BLaER1 treated with 17β-estradiol and CSF1 and Interleukin-3, amounts not matched to agents 10 nM and 100 nM (cell line): ENCODE measurements at regions not wholly inside any gene's neighbourhood (a gene's known extent, or its start where the extent isn't known, plus 50 kb on each side); places are given as distances from the start of the nearest gene placed in this dataset.

Source experiments
- H3K27ac ChIP-seq, 11 experiments: shearing (Covaris generic); formaldehyde crosslinking; 2 replicates each; pipeline ENCODE4 v1.8.1; 2022
- H3K27me3 ChIP-seq, 11 experiments: shearing (Covaris generic); formaldehyde crosslinking; 2 replicates each; pipeline ENCODE4 v1.8.1; 2022
- H3K36me3 ChIP-seq, 11 experiments: shearing (Covaris generic); formaldehyde crosslinking; 2 replicates each; pipeline ENCODE4 v1.8.1; 2022
- H3K4me1 ChIP-seq, 10 experiments: shearing (Covaris generic); formaldehyde crosslinking; 2 replicates each; pipeline ENCODE4 v1.8.1; 2022
- H3K4me2 ChIP-seq, 11 experiments: shearing (Covaris generic); formaldehyde crosslinking; 2 replicates each; pipeline ENCODE4 v1.8.1; 2022
- H3K4me3 ChIP-seq, 10 experiments: shearing (Covaris generic); formaldehyde crosslinking; 2 replicates each; pipeline ENCODE4 v1.8.1; 2022
- H3K9ac ChIP-seq, 11 experiments: shearing (Covaris generic); formaldehyde crosslinking; 2 replicates each; pipeline ENCODE4 v1.8.1; 2022
- H3K9me3 ChIP-seq, 11 experiments: shearing (Covaris generic); formaldehyde crosslinking; replicated peaks in 1 of 11; 2 replicates each; pipeline ENCODE4 v1.8.1; 2022
- H4K20me1 ChIP-seq, 11 experiments: shearing (Covaris generic); formaldehyde crosslinking; 2 replicates each; pipeline ENCODE4 v1.8.1; 2022
- Cebpa-rat ChIP-seq, 11 experiments: shearing (Covaris generic); IDR thresholded peaks; 2 replicates each; pipeline ENCODE4 v1.8.1; 2022

DNA sequence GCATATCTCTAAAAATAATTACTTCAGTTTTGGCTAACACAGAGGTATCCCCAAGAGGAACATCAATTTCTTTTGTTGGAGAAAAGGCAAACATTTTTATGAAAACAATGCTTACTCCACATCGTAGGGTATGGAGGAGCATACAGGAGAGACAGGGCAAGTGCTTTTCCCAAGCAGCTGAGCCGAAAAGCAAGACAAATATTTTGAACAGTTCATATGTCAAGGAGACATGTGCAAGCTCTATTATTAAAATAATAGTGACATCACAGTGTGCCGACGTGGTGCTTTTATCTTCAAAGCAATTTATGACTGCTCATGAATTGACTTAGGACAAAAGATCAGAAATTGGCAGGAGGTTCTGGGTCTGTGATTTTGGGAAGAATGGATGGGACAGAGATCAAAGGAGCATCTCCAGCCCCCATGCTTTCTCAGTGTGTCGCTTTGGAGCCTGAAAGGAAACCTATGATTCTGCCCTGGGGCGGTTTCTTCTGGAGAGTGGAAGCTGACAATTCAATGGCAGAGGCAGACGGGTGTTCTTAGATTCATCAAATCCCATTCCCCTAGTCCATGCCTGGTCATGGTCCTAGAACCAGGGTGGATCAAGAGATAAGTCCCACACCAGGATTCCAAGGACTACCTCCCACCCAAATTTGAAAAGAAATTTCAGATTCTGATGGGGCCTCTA is 97.1 kb downstream of the JCAD start:
- Histone ChIP-seq H3K27ac (no peak overlapping the region), H3K27me3 (peaks cover 0 to 9% (median 0%) of the 10 kb centered on the region in 11 experiments; a peak in 2 of 22 replicates), H3K4me2 (no peak overlapping the region), H3K4me1 (peaks cover 9 to 41% (median 28%) of the 10 kb centered on the region in 10 experiments), H3K9me3 (no peaks in the 10 kb centered on the region), H3K36me3 (no peaks in the 10 kb centered on the region), H3K9ac (no peak overlapping the region), H3K4me3 (no peak overlapping the region), H4K20me1 (peaks cover 0 to 7% (median 0%) of the 10 kb centered on the region in 11 experiments; a peak in 1 of 22 replicates)
- TF ChIP-seq Cebpa-rat (IDR thresholded peaks at IDR 0.05): no peak

DNA sequence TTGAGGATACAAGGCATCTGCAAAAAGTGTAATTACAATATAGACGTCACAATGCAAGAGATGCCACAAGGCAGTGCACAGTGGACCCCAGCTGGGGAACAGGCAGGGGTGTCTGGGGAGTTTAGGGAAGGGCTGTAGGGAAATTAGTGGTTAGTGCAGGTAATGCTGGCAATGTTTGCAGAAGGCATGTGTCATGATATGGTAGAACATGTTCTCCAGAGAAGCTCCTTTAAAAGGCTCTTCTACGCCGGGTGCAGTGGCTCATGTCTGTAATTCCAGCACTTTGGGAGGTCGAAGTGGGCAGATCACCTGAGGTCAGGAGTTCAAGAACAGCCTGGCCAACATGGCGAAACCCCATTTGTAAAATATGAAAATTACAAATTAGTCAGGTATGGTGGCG is 98.0 kb downstream of the JCAD start:
- Histone ChIP-seq H3K36me3 (no peaks in the 10 kb centered on the region), H3K9ac (no peak overlapping the region), H3K27me3 (peaks cover 0 to 9% (median 0%) of the 10 kb centered on the region in 11 experiments; a peak in 2 of 22 replicates), H3K4me2 (peak overlapping the region in 7 of 11 experiments; percentile 9 to 44 (median 25); a peak in 7 of 22 replicates), H3K4me3 (no peak overlapping the region), H3K27ac (no peak overlapping the region), H3K4me1 (peaks cover 10 to 50% (median 35%) of the 10 kb centered on the region in 10 experiments), H3K9me3 (peaks cover 2 to 5% (median 4%) of the 10 kb centered on the region in 11 experiments; a peak in 18 of 22 replicates), H4K20me1 (peaks cover 0 to 7% (median 0%) of the 10 kb centered on the region in 11 experiments; a peak in 1 of 22 replicates)
- TF ChIP-seq Cebpa-rat (IDR thresholded peaks at IDR 0.05): no peak

DNA sequence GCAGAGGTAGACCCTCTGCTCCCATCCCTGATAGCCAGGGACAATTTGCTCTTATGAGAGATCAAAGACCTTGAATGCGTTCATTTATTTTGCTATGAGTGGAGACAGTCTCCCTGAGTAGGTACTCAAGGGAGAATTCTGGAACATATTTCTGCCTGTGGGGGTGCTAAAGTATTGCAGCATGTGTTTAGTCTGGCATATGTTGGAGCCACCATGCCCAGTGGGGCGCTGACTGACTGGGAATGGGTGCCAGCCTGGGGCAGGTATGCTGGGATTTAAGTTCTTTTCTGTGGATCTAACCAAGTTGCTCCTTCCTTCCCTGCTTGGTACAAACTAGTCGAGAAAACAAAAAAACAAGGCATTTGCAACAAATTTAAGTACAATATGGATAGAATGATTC is 99.1 kb downstream of the JCAD start:
- Histone ChIP-seq H3K4me2 (no peak overlapping the region), H3K27ac (no peak overlapping the region), H3K4me1 (peaks cover 10 to 49% (median 35%) of the 10 kb centered on the region in 10 experiments), H3K9me3 (peaks cover 5 to 15% (median 11%) of the 10 kb centered on the region in 11 experiments; a peak in 18 of 22 replicates), H3K4me3 (no peak overlapping the region), H3K9ac (no peak overlapping the region), H3K27me3 (peaks cover 0 to 9% (median 0%) of the 10 kb centered on the region in 11 experiments; a peak in 2 of 22 replicates), H4K20me1 (peaks cover 0 to 7% (median 0%) of the 10 kb centered on the region in 11 experiments; a peak in 1 of 22 replicates), H3K36me3 (no peaks in the 10 kb centered on the region)
- no peak for TF ChIP-seq Cebpa-rat (IDR thresholded peaks at IDR 0.05)

DNA sequence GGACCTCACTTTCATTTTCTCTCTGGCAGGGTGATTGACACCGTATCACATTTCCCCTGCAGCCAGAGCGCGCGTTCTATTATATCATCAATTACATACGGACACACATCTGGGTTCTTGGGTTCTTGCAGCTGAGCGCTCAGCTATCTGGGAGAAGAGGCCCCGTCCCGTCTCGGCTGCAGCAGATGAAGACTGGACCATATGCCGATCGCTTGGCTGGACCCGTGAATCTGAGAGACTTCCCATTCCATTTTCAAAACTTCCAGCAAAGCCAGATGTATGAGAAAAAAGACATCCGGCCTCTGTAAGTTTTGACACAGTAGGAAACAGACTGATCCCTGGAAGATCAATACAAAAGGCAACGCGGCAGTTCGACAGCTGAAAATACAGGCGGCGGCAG is 99.8 kb downstream of the JCAD start:
- H3K4me1 ChIP-seq: peaks cover 10 to 49% (median 35%) of the 10 kb centered on the region in 10 experiments
- no peak for TF ChIP-seq Cebpa-rat (IDR thresholded peaks at IDR 0.05)
- peak overlapping the region in 3 of 11 experiments; percentile 72 to 86 (median 84); a peak in 1 of 22 replicates for H3K4me2 ChIP-seq
- H3K36me3 ChIP-seq: no peaks in the 10 kb centered on the region
- H3K4me3 ChIP-seq: no peak overlapping the region
- peaks cover 0 to 7% (median 0%) of the 10 kb centered on the region in 11 experiments; a peak in 1 of 22 replicates for H4K20me1 ChIP-seq
- H3K9ac ChIP-seq: no peak overlapping the region
- no peak overlapping the region for H3K27ac ChIP-seq
- H3K27me3 ChIP-seq: peaks cover 0 to 9% (median 0%) of the 10 kb centered on the region in 11 experiments; a peak in 2 of 22 replicates
- peaks cover 5 to 15% (median 11%) of the 10 kb centered on the region in 11 experiments; a peak in 18 of 22 replicates for H3K9me3 ChIP-seq

DNA sequence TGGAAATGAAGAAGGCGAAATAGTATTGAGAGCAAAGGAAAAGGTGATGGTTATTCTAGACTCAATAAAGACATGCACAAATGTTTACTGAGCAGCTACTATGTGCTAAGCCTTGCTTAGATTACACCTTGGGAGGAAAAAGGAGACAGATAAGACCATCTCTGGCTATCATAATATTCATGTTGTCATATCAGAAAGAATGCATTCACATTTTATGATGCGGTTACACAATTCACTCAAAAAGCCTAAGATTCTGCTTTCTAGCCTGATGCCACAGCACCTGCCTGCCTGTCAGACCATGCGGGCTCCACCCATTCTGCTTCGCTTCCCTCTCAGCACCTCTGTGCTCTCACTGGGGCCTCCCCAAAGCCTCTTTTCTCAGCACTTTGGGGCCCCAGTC is 100.9 kb downstream of the JCAD start:
- peaks cover 10 to 49% (median 35%) of the 10 kb centered on the region in 10 experiments for H3K4me1 ChIP-seq
- TF ChIP-seq Cebpa-rat (IDR thresholded peaks at IDR 0.05): peak in 1 of 11 experiments; percentile 14; a peak in 3 of 22 replicates
- H3K9me3 ChIP-seq: peaks cover 5 to 15% (median 11%) of the 10 kb centered on the region in 11 experiments; a peak in 18 of 22 replicates
- peak overlapping the region in 9 of 11 experiments; percentile 70 to 87 (median 80); a peak in 18 of 22 replicates for H3K4me2 ChIP-seq
- peaks cover 0 to 9% (median 0%) of the 10 kb centered on the region in 11 experiments; a peak in 2 of 22 replicates for H3K27me3 ChIP-seq
- H3K9ac ChIP-seq: no peak overlapping the region
- no peaks in the 10 kb centered on the region for H3K36me3 ChIP-seq
- H4K20me1 ChIP-seq: peaks cover 0 to 7% (median 0%) of the 10 kb centered on the region in 11 experiments; a peak in 1 of 22 replicates
- peak overlapping the region in 3 of 11 experiments; percentile 0 to 17 (median 0); a peak in 2 of 22 replicates for H3K27ac ChIP-seq
- H3K4me3 ChIP-seq: no peak overlapping the region

DNA sequence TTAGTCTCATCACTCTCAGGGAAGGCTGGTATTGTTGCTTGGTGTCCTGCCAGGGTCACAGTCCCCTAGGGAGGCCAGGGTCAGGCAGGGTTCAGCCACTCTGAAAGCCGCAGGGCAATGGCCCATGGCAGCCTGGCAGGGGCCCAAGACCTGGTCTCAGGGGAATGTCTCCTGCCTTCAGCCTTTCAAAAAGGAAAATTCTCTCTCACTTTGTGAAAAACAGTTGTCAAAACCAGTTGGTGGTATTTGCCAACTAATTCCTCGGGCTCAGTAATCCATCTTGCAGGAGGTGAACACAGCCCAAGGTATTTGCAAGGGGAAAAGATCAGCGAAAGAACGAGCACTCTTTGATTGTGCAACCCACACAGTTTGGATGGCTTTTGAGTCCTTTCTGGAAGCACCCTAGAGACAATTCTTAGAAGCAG is 101.5 kb downstream of the JCAD start:
- peak overlapping the region in 5 of 11 experiments; percentile 10 to 43 (median 25); a peak in 5 of 22 replicates for H3K9ac ChIP-seq
- H4K20me1 ChIP-seq: peaks cover 0 to 7% (median 0%) of the 10 kb centered on the region in 11 experiments; a peak in 1 of 22 replicates
- H3K4me2 ChIP-seq: peak overlapping the region; percentile 46 to 87 (median 80)
- peaks cover 0 to 9% (median 0%) of the 10 kb centered on the region in 11 experiments; a peak in 2 of 22 replicates for H3K27me3 ChIP-seq
- H3K4me3 ChIP-seq: peak overlapping the region in 1 of 10 experiments; percentile 1; a peak in 1 of 20 replicates
- H3K4me1 ChIP-seq: peaks cover 10 to 49% (median 35%) of the 10 kb centered on the region in 10 experiments
- peak overlapping the region in 7 of 11 experiments; percentile 15 to 60 (median 32); a peak in 9 of 22 replicates for H3K27ac ChIP-seq
- TF ChIP-seq Cebpa-rat (IDR thresholded peaks at IDR 0.05): peak in 10 of 11 experiments; percentile 13 to 93 (median 76); a peak in 16 of 22 replicates
- H3K9me3 ChIP-seq: peaks cover 5 to 15% (median 11%) of the 10 kb centered on the region in 11 experiments; a peak in 18 of 22 replicates
- H3K36me3 ChIP-seq: no peaks in the 10 kb centered on the region

DNA sequence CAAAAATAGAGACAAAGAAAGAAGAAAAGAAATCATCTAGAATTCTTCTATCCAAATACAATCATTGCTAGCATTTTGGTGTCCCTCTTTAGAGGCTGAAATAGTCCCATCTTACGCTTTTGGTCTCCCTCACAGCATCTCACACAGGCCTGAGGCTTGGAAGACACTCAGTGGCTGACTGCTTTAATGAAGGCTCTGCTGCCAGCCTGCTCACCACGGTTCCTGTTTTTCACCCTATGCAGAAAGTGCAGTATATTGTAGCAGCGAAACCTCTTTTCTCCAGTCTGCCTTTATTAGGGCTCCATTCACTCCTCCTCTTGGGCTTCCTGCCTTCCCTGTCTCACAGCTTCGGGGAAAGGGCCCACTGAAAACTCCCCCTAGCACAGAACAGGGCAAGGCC is 102.2 kb downstream of the JCAD start:
- TF ChIP-seq Cebpa-rat (IDR thresholded peaks at IDR 0.05): no peak
- peak overlapping the region in 6 of 11 experiments; percentile 15 to 60 (median 38); a peak in 10 of 22 replicates for H3K27ac ChIP-seq
- H3K27me3 ChIP-seq: peaks cover 0 to 9% (median 0%) of the 10 kb centered on the region in 11 experiments; a peak in 1 of 22 replicates
- H3K36me3 ChIP-seq: no peaks in the 10 kb centered on the region
- H3K9ac ChIP-seq: peak overlapping the region in 5 of 11 experiments; percentile 10 to 43 (median 25); a peak in 6 of 22 replicates
- H3K4me2 ChIP-seq: peak overlapping the region; percentile 46 to 87 (median 80); a peak in 21 of 22 replicates
- H3K4me1 ChIP-seq: peaks cover 10 to 49% (median 35%) of the 10 kb centered on the region in 10 experiments
- H4K20me1 ChIP-seq: peaks cover 0 to 7% (median 0%) of the 10 kb centered on the region in 11 experiments; a peak in 1 of 22 replicates
- H3K9me3 ChIP-seq: peaks cover 5 to 15% (median 11%) of the 10 kb centered on the region in 11 experiments; a peak in 18 of 22 replicates
- H3K4me3 ChIP-seq: no peak overlapping the region

DNA sequence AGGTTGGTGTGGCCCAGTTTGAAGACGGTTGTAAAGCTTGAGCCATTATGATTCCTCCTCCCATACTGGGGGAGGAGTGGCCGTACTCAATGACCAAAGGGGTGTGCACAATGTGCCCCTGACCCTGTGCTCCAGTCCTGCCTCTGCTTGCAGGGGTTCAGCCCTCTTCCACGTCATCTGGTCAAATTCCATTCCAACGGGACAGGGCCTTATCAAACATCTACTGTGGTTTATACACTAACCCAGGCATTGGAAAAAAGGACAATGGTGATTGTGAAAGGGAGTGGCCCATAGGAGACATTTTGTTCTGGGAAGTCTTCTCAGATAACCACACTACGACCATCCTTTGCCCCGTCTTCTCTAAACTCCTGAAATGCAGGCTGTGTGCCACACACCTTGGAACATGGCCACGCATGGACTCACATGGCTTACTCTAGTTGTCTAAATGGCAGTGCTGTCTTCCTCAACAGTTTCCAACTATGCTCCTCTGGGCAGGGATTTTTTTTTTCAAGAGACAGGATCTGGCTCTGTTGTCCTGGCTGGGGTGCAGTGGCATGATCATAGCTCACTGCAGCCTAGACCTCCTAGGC is 103.0 kb downstream of the JCAD start:
- no peak overlapping the region for H3K4me3 ChIP-seq
- TF ChIP-seq Cebpa-rat (IDR thresholded peaks at IDR 0.05): no peak
- peaks cover 0 to 9% (median 0%) of the 10 kb centered on the region in 11 experiments; a peak in 1 of 22 replicates for H3K27me3 ChIP-seq
- no peak overlapping the region for H3K9ac ChIP-seq
- H4K20me1 ChIP-seq: peaks cover 0 to 7% (median 0%) of the 10 kb centered on the region in 11 experiments; a peak in 1 of 22 replicates
- peaks cover 10 to 45% (median 32%) of the 10 kb centered on the region in 10 experiments for H3K4me1 ChIP-seq
- no peaks in the 10 kb centered on the region for H3K36me3 ChIP-seq
- peak overlapping the region in 8 of 11 experiments; percentile 22 to 84 (median 76); a peak in 8 of 22 replicates for H3K4me2 ChIP-seq
- H3K9me3 ChIP-seq: peaks cover 5 to 15% (median 11%) of the 10 kb centered on the region in 11 experiments; a peak in 18 of 22 replicates
- H3K27ac ChIP-seq: no peak overlapping the region
